Activated CD8-positive, alpha-beta memory T cell treated with anti-CD3 and anti-CD28 coated beads for 48 hours (primary cell): ENCODE measurements at regions not wholly inside any gene's neighbourhood (a gene's known extent, or its start where the extent isn't known, plus 50 kb on each side); places are given as distances from the start of the nearest gene placed in this dataset.
"Not testable (repeated sequence)": the region's sequence is repeated elsewhere in the genome, so short reads cannot be mapped to it uniquely, and the experiment has no call there.

ENCODE experiments used
- DNase-seq, 3 experiments: peaks; one replicate each; pipeline ENCODE4 v3.0.0-alpha.2; 2020; ENCODE audit warnings: low read depth in 2 of 3, low spot score in 2 of 3

DNA sequence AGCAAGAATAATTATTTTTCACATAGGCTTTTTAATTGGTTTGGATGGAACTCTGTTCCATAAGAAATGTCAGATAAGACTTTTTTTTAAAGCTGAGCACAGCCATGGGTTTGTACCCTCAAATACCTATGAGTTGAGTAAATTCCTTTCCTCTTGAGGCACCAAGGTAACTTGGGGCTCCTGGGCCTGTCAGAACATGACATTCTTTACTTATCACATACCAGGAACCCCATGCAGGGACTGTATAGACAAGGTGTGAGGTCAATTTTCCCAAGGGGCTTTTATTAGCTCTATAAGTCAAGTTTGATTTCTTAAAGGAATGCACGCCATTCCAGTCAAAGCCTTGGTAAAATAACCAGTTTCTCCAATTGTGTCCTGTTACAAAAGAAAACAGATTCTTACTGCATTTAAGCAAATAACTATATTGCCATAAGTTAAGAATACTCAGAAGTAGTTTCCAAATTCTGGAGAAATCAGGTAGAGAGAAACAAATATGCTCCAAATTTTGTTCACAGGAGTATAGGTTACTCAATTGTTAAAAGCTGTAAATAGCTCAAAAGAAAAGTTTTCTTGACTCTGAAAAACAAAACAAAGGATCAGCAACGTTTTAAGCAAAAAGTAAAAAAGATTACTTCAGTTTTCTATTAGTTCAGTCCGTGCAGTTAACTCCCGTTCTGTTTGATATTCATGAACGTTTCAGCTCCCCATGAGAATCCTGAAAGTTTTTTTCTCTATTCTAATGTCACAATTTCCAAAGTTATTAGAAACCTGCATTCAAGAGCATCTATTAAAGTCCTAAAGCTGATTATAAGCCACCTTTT is 167.5 kb upstream of the NAMPT start:
- DNase-seq, result no peak

DNA sequence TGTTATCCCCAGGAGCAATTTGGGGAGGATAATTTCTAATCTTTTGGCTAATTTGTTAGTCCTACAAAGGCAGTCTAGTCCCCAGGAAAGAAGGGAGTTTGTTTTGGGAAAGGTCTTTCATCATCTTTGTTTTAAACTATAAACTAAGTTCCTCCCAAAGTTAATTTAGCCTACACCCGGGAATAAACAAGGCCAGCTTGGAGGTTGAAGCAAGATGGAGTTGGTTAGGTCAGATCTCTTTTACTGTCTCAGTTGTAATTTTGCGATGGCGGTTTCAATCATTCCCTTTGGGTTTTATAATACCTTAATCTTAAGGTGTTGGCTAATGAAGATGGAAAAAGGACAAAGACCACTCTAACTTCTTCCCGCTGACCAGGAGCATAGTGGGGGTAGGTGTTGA is 166.4 kb upstream of the NAMPT start:
- no peak for DNase-seq

DNA sequence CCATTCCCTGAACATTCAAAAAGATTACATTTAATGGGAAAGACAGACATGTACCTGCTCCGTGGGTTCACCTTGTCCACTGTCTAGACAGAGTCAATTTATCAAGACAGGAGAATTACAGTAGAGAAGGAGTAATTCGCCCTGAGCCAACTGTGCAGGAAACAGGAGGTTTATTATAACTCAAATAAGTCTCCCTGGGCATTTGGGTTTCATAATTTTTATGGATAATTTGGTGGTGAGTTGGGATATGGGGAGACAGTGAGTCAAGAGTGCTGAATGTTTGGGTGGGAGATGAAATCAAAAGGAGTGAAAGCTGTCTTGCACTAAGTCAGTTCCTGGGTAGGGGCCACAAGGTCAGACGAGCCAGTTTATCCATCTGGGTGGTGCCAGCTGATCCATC is 165.9 kb upstream of the NAMPT start:
- no peak for DNase-seq

DNA sequence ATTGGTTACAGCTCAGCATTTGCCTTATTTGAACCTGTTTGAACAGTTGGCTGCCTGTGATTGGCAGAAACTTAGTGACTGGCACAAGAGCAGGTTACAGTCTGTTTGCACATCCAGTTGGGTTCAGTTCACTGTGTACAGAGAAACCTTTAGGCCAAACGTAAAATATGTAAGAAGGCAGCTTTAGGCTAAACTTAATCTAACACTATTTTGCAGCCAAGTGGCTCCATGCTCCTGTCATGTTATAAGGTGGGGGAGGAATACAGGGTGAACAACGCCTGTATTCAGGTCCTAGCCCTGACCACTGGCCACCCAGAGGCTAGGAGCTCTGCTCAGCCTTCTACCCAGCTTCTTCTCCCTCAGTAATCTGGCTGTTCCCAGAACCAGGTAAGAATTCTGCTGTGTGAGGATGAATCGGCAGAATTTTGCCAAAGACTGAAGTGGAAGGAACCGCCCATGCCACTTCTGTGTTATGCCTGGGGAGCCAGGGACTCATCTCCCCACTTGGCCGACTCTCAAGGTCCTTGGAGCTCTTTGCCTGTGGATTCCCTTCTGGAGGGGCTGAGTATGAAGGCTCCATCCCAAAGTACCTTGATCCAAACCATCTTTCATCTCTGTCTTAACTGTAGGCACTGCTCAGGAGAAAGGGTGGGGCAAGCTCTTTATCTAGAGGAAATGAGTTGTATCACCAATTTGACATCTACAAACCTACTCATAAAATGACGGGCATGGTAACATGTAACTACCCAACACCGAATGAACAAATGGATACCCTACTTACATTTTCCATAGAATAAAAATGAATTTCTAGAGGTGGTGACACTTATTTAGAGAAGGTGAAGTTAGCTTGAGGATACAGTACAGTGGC is 164.4 kb upstream of the NAMPT start:
- no peak for DNase-seq

DNA sequence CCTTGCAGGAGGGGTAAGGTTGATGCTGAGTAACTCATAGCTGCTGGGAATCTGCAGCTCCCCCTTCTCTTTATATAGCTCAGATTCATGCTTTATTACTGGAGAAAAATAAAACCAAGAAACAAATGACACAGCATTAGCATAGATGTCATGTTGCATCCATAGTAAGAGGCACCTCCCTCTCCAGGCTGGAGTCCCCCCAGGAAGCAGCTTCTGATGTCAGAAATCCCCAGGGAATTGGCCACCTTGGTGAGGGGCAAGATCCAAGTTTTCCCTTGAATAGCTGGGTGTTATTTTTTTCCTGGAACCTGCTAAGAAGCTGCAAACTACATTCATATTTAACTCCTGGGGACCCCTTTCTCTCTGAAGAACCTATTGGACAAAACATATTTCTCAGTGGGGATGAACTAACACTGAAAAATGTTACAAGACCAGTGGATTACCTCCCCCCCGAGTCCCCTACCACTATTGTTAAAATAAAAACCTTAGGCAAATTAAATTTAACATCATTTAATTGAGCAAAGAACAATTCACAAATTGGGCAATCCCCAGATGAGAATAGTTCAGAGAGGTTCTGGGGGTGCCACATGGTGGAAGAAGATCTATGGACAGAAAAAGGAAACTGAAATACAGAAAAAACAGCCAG is 163.7 kb upstream of the NAMPT start:
- no peak for DNase-seq

DNA sequence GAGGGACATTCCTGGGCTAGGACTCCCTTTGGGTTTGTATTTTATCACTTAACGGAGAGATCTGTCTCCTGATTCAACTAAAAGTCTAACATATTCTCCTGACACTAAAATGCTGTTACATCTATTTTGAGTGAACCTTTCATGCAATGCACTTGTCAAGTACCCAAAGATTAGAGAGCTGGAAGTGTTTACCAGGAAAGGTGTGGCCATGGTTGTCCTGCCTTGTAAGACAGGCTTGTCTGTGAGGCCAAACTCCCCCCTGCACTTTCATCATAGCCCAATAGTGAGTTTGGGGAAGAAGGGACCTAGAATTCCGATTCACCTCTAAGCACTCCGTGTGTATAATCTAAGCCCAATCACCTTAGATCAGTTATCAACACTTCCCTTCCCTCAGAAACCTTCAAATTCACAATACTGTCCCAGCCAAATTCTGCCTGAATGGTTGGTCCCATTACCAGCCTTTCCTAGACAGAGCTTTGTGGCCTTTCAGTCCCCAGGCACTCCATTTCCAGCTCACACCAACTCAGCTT is 162.6 kb upstream of the NAMPT start:
- no peak for DNase-seq

DNA sequence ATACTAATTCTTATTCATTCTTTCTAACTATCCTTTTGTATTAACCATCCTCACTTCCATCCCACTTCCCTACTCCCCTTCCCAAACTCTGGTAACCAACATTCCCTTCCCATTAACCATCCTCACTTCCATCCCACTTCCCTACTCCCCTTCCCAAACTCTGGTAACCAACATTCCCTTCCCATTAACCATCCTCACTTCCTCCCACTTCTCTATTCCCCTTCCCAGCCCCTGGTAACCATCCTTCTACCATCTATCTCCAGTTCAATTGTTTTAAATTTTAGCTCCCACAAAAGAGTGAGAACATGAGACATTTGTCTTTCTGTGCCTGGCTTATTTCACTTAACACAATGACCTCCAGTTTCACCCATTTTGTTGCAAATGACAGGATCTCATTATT is 160.6 kb upstream of the NAMPT start:
- DNase-seq, result not testable (repeated sequence)

DNA sequence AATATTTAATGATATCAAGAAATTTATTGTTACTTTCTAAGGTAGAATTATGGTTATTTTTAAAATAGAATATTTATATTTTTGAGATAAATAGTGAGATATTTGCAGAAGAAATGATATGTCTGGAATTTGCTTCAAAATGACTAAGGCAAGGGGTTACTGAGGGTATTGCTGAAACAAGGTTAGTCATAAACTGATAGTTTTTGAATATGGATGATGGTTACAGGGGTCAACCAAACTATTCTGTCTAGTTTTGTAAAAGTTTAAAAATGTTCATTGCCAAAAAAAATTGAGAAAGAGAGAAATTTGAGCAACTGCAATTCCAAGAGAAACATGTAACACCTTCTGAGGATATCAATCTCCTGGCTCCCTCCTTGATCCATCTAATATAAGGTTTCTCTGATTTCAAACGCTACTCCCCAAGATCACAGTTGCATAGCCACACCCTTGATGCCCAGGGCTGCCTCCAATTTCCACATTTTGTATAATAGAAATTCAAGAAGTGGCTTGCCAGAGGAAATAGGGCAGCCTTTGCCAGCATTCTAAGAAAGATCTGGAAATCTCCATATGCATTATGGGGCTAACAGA is 159.4 kb upstream of the NAMPT start:
- no peak for DNase-seq

DNA sequence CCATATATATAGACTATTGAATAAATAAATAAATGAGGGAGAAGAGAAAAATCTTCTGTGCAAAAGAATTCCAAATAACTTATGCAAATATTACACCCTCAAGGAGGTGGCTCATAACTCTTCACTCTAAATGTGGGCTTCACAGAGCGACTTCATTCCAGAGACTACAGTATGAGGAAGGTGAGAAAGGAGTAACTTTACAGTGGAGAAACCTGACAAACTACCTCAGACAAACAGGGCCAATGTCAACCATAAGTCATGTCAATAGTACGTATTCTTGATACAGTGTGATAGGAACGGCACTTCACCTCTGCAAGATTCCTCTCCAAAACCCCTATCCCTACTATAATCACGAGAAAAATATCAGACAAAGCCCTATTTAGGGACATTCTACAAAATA is 158.4 kb upstream of the NAMPT start:
- DNase-seq, result no peak

DNA sequence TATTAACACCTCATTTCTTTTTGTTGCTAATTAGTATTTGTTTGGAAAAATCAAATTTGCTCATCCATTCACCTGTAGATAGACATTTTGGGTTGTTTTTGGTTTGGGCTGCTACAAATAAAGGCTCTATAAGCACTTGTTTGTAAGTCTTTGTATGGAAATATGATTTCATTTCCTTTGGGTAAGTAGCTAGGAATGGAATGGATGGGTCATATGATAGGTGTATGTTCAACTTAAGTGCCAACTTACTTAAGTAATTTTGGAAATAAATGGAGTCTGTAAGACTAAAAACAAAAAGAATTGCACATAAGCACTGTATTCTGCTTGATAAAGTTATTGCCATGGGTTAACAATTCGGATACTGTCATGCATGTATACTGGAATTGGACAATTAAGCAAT is 157.7 kb upstream of the NAMPT start:
- DNase-seq, result no peak

DNA sequence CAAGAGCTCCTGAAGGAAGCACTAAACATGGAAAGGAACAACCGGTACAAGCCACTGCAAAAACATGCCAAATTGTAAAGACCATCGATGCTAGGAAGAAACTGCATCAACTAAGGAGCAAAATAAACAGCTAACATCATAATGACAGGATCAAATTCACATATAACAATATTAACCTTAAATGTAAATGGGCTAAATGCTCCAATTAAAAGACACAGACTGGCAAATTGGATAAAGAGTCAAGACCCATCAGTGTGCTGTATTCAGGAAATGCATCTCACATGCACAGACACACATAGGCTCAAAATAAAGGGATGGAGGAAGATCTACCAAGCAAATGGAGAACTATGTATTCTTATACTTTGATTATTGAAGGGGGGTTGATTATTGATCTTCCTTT is 156.6 kb upstream of the NAMPT start:
- not testable (repeated sequence) for DNase-seq

DNA sequence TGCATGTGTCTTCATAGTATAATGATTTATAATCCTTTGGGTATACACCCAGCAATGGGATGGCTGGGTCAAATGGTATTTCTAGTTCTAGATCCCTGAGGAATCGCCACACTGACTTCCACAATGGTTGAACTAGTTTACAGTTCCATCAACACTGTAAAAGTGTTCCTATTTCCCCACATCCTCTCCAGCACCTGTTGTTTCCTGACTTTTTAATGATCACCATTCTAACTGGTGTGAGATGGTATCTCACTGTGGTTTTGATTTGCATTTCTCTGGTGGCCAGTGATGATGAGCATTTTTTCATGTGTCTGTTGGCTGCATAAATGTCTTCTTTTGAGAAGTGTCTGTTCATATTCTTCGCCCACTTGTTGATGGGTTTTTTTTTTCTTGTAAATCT is 152.2 kb upstream of the NAMPT start:
- not testable (repeated sequence) for DNase-seq

DNA sequence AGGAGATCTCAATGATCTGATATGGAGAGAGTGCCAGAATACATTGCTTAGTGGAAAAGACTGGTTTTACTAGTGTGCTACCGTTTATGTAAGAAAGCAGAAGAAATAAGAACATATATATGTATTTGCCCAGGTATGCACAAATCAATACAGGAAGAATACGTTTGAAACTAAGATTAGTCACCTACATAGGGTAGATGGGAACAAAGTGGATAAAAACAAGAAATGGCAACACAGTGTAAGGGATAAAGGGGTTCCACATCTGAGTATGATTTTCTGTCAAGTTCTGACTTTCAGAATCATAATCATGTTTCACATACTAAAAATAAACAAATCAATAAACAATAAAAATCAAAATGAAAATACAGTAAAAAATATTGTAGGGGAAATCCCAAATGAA is 148.6 kb upstream of the NAMPT start:
- DNase-seq, result no peak

DNA sequence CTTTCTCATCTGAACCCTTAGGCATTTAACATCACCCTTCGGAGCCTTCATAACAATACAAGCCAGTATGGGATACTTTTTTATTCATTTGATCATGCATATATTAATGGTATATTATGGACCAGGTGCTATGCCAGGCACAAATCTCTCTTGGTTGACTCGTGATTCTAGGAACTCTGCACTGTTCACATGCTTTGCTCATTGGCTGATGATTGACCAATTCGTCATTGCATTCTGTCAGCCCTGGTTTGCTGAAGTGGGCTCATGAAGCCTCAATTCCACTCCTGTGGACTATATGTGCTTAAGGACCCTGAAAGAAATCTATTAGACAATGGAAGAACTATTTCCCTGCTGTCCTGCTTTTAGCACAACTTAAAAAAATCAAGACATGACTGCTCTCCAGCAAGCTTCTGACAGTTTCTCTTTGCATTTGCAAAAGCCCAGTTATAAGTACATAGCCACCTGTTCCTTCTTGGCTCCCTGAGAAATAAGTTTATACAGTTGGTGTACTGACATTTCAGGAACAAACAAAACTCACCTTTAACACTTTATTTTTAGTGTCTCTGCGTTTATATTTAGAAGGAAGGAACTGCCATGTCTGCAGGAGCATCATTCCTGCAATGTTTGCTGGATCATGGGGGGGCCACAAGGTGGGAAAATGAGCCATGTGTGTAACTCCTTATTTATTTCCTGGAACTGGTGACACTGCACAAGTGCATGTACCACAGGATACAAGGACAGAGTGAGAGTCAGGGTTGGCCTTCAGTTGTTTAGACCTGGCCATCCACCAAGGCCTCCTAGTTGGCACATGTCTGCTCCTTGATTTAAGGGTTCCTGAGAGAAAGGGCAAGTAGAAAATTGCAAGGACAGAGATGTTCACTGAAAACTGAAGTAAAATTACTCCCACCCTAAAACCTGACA is 146.0 kb upstream of the NAMPT start:
- no peak for DNase-seq

DNA sequence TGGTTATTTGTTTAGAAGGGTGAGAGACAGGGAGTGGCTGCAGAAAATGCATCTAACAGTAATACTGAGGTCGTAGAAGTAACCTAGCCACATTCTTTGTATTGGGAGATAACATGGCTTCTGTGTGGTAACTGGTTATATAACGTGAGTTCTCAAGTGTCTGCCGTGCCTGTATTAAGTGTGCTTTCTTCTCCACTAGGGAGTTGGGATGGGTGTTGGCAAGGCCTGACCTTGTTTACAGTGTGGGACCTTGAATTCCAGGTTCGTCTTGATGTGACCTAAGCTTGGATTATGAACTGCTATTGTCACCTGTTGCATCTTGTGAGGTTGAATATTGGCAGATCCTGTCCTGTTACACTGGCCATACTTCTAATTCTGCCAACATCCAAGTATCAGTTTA is 145.3 kb upstream of the NAMPT start:
- DNase-seq, result no peak

DNA sequence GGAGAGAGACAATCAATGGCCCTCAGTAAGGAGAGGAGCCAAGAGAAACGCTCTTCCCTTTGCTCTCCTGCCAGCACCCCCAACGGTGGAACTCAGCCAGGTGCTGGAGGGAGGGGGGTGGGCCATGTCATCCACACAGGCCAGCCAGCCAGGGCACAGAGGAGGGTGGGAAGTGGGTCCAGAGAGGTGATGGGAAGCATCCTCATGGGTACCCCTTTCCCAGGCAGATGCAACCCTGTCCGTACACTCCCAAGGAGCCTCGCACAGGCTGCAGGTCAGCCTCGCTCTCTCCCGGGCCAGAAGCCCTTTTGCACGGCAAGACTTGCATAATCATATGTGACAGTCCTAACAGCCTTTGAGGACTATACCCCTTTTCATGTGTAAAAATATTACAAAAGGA is 142.0 kb upstream of the NAMPT start:
- no peak for DNase-seq

DNA sequence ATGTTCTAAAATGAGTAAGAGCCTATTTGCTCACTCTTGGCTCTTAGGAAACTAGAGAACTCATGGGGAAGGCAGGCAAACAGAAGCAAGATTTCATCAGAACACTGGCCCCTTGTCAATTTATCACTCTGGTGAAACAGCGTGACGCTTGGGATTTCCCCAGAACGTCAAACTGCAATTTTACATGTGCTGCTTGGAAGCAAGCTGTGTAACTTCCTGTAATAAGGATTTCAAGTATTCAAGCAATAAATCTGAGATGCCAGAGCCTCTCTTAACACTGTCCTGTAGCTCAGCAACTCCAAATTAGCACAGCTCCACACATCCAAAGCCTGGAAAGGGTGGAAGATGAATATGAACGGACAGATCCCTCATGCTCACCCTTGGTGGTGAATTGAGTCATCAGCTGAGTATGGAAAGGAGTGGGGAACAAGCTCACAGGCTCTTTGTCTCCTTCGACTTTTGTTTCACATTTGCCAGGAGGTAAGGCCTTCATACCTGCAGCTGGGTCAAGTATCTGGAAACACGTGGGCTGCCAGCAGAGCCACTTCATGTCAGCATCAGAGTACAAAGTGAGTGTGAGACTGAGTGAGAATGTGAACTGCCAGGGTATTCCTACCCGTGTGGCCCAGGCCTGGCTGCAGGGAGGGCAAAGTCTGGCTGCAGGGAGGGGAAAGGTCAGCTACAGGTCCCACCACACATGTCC is 140.4 kb upstream of the NAMPT start:
- DNase-seq, result peak; percentile 37 to 51 (median 50)

DNA sequence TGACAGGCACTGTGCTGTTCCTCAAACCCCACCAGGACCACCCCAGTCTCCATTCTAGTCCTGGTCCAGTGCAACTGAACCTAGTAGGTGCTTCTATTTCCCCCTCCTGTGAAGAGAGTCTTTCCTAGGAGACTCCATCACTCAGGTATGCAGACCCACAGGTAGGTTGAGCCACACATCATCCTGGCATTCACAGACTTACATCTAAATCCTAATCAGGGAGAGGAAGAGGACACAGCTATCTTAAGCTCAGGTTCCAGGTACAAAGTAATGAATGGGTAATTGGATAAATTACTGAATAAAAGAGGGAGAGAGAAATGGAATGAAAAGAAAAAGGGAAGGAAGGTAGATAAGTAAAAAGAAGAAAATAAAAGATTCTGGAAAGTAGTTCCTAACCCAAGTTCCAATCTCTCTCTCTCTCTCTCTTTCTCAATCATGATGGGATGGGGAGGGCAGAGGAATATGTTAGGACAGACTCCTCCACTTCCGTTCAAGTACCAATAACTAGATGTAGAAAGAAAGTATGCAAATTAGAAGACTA is 139.8 kb upstream of the NAMPT start:
- DNase-seq, result no peak

DNA sequence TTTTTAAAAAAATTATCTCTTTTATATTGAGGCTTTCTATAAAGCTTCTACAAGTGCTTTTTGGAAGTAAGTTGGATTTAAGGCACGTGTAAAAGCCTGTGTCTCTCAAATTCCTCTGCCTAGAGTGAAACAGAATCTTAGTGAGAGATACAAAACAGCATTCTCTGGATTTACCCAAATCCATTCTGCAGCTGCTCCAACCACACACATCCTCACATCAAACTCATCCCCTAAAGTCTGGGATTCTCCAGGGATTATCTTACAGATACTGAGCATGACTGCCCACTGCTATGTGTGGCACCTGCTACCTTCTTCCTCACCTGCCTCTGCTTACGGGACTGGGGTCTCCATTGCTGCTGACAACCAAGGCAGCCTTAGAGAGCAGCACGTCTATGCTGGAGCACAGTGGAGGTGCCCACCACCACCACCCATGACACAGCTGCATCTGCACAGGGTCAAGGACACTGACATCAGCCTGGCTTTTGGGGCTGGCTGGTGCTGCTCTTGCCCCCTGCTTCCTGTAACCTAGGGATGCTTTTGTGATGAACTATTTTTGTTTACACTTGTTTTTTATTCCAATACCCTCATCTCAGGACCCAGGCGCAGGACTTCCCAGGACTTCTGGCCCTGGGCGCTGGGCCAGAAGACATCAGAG is 139.2 kb upstream of the NAMPT start:
- no peak for DNase-seq
